ENCODE measurements at regions not wholly inside any gene's neighbourhood (a gene's known extent, or its start where the extent isn't known, plus 50 kb on each side); places are given as distances from the start of the nearest gene placed in this dataset.

- TF ChIP-seq ZBTB43 (CRISPR knock-in tag; IDR thresholded peaks at IDR 0.05) (no peak), ZNF416 (CRISPR knock-in tag; IDR thresholded peaks at IDR 0.05) (no peak), ETV6 (CRISPR knock-in tag; IDR thresholded peaks at IDR 0.05) (no peak), STAT6 (CRISPR knock-in tag; conservative IDR thresholded peaks at IDR 0.05; ENCODE audit: low read depth) (no peak), ARID4B (CRISPR knock-in tag; IDR thresholded peaks at IDR 0.05; ENCODE audit: borderline replicate concordance) (no peak), ZNF138 (CRISPR knock-in tag; conservative IDR thresholded peaks at IDR 0.05) (no peak), ZNF671 (CRISPR knock-in tag; IDR thresholded peaks at IDR 0.05) (no peak), ERG (CRISPR knock-in tag; IDR thresholded peaks at IDR 0.05) (no peak), KAT7 (CRISPR knock-in tag; IDR thresholded peaks at IDR 0.05; ENCODE audit: borderline replicate concordance) (no peak), AR (CRISPR knock-in tag; IDR thresholded peaks at IDR 0.05) (no peak), PRDM15 (CRISPR knock-in tag; IDR thresholded peaks at IDR 0.05) (no peak), ATF6 (CRISPR knock-in tag; IDR thresholded peaks at IDR 0.05) (no peak), ATF1 (CRISPR knock-in tag; IDR thresholded peaks at IDR 0.05) (no peak), ESRRA (CRISPR knock-in tag; IDR thresholded peaks at IDR 0.05; ENCODE audit: borderline replicate concordance) (no peak)
- H3K4me3 Mint-ChIP-seq: no peak overlapping the region
- peaks cover 60% of the 10 kb centered on the region for H3K36me3 Mint-ChIP-seq
- no peak for ATAC-seq
- H3K27ac Mint-ChIP-seq: no peak overlapping the region
- H3K27me3 Mint-ChIP-seq (ENCODE audit: low read depth): peaks cover 7% of the 10 kb centered on the region
- no peaks in the 10 kb centered on the region for H3K4me1 Mint-ChIP-seq
- DNase-seq (ENCODE audit: low spot score): no peak
- POLR2A ChIA-PET: no interaction called here
- CTCF ChIA-PET: no interaction called here
- H3K9me3 Mint-ChIP-seq: peaks cover 75% of the 10 kb centered on the region
Observed at GRCh38 chr12:127294651-127295210, 972.2 kb upstream of the TMEM132C start.
